ENCODE measurements at regions not wholly inside any gene's neighbourhood (a gene's known extent, or its start where the extent isn't known, plus 50 kb on each side); places are given as distances from the start of the nearest gene placed in this dataset.

GRCh38 chr16:79317521-79317920, 283.0 kb downstream of the MAF start:
- Histone ChIP-seq H3K27me3 (ENCODE audit: control insufficient read depth, insufficient read depth, low read length) (no peaks in the 10 kb centered on the region; the same call in 1 of the 2 replicates), H3K9me3 (ENCODE audit: control insufficient read depth, insufficient read depth, low read depth, low read length) (no peaks in the 10 kb centered on the region), H3K4me3 (ENCODE audit: low read depth in 2 of 2, low read length in 2 of 2) (no peak overlapping the region), H3K36me3 (ENCODE audit: control insufficient read depth, insufficient read depth, low read length) (no peaks in the 10 kb centered on the region), H3K4me1 (ENCODE audit: control insufficient read depth, insufficient read depth, low read length) (no peaks in the 10 kb centered on the region), H3K27ac (ENCODE audit: low read length) (no peak overlapping the region)
- POLR2A ChIA-PET: no interaction called here
- BruUV-seq (replicated peaks): no TSS peak
- no peak for DNase-seq (ENCODE audit: low read depth, low spot score)
- intact Hi-C loops (cut with micrococcal nuclease; ENCODE audit: unreplicated experiment) (no loop called here), in situ Hi-C loops (cut with HindIII; ENCODE audit: low pct_unique_long_range_greater_than_20kb, low sequenced_read_pairs) (no loop called here)
- CTCF ChIA-PET: no interaction called here
- no peak for ATAC-seq
- TF ChIP-seq TCF7L2 (IDR thresholded peaks at IDR 0.05; ENCODE audit: low read depth, low read length): no peak
- TF ChIP-seq CTCF (IDR thresholded peaks at IDR 0.05): no peak
- no peak for TF ChIP-seq SIN3A (IDR thresholded peaks at IDR 0.05; ENCODE audit: borderline replicate concordance, insufficient read depth, low read depth, low read length)
- no peak for TF ChIP-seq POLR2AphosphoS5 (IDR thresholded peaks at IDR 0.05; ENCODE audit: low read depth, low read length)
- TF ChIP-seq, protein P1, sequence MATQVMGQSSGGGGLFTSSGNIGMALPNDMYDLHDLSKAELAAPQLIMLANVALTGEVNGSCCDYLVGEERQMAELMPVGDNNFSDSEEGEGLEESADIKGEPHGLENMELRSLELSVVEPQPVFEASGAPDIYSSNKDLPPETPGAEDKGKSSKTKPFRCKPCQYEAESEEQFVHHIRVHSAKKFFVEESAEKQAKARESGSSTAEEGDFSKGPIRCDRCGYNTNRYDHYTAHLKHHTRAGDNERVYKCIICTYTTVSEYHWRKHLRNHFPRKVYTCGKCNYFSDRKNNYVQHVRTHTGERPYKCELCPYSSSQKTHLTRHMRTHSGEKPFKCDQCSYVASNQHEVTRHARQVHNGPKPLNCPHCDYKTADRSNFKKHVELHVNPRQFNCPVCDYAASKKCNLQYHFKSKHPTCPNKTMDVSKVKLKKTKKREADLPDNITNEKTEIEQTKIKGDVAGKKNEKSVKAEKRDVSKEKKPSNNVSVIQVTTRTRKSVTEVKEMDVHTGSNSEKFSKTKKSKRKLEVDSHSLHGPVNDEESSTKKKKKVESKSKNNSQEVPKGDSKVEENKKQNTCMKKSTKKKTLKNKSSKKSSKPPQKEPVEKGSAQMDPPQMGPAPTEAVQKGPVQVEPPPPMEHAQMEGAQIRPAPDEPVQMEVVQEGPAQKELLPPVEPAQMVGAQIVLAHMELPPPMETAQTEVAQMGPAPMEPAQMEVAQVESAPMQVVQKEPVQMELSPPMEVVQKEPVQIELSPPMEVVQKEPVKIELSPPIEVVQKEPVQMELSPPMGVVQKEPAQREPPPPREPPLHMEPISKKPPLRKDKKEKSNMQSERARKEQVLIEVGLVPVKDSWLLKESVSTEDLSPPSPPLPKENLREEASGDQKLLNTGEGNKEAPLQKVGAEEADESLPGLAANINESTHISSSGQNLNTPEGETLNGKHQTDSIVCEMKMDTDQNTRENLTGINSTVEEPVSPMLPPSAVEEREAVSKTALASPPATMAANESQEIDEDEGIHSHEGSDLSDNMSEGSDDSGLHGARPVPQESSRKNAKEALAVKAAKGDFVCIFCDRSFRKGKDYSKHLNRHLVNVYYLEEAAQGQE (IDR thresholded peaks at IDR 0.05; ENCODE audit: insufficient read depth in 1 of 2, low read depth in 2 of 2, low read length in 1 of 2): no peak

- BruUV-seq (replicated peaks): no TSS peak
- intact Hi-C loops (cut with micrococcal nuclease; ENCODE audit: unreplicated experiment) (no loop called here), in situ Hi-C loops (cut with HindIII; ENCODE audit: low pct_unique_long_range_greater_than_20kb, low sequenced_read_pairs) (no loop called here)
- ChIA-PET CTCF (no interaction called here), POLR2A (no interaction called here)
- H3K27me3 ChIP-seq (ENCODE audit: control insufficient read depth, insufficient read depth, low read length): no peaks in the 10 kb centered on the region; the same call in 1 of the 2 replicates
- no peak overlapping the region for H3K27ac ChIP-seq (ENCODE audit: low read length)
- DNase-seq (ENCODE audit: low read depth, low spot score) (no peak), ATAC-seq (no peak)
- H3K9me3 ChIP-seq (ENCODE audit: control insufficient read depth, insufficient read depth, low read depth, low read length): no peaks in the 10 kb centered on the region
- H3K4me1 ChIP-seq (ENCODE audit: control insufficient read depth, insufficient read depth, low read length): no peaks in the 10 kb centered on the region
- H3K4me3 ChIP-seq (ENCODE audit: low read depth in 2 of 2, low read length in 2 of 2): no peak overlapping the region
- no peaks in the 10 kb centered on the region for H3K36me3 ChIP-seq (ENCODE audit: control insufficient read depth, insufficient read depth, low read length)
- TF ChIP-seq TCF7L2 (IDR thresholded peaks at IDR 0.05; ENCODE audit: low read depth, low read length) (no peak), SIN3A (IDR thresholded peaks at IDR 0.05; ENCODE audit: borderline replicate concordance, insufficient read depth, low read depth, low read length) (no peak), CTCF (IDR thresholded peaks at IDR 0.05) (no peak), POLR2AphosphoS5 (IDR thresholded peaks at IDR 0.05; ENCODE audit: low read depth, low read length) (no peak)
- TF ChIP-seq, protein P1 (IDR thresholded peaks at IDR 0.05; ENCODE audit: insufficient read depth in 1 of 2, low read depth in 2 of 2, low read length in 1 of 2): no peak
These were observed 283.5 kb downstream of the MAF start for GRCh38 chr16:79317026-79317425.
